HG02623 (cell line): ENCODE measurements at regions not wholly inside any gene's neighbourhood (a gene's known extent, or its start where the extent isn't known, plus 50 kb on each side); places are given as distances from the start of the nearest gene placed in this dataset.

Experiments
- ATAC-seq: cut with Tn5 transposase; IDR thresholded peaks from one replicate; pipeline ENCODE4 v1.9.1; 2021; ENCODE audit warnings: moderate library complexity; ENCODE audit not compliant: unreplicated experiment

GRCh38 chr7:20267482-20267881 is 50.3 kb upstream of the MACC1 start:
- ATAC-seq = no peak

- no peak for ATAC-seq
These were observed 51.6 kb upstream of the MACC1 start for GRCh38 chr7:20268824-20269223.

- no peak for ATAC-seq
These were observed 52.5 kb upstream of the MACC1 start for GRCh38 chr7:20269726-20270125.

DNA sequence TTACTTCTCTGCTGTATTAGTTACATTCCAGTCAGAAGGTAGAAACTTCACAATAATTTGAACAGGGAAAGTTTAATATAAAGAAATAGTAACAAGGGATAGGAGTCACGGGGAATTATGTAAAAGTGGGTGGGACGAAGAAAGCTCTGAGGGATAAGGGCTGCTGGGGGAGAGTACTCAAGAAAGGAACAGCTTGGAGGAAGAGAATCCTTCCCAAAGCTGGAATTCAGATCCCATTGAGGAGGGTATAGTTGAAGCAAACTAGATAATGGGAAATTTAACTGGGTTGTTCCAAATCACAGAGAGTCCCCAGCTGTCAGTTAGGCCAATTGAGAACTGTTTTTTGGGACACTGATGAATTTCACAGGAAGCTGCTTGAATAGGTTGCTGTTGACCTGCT is 53.2 kb upstream of the MACC1 start:
- ATAC-seq = no peak

GRCh38 chr7:20270867-20271266 is 53.7 kb upstream of the MACC1 start:
- ATAC-seq = peak; percentile 89

GRCh38 chr7:20275637-20276036 is 55.1 kb upstream of the ITGB8 start:
- ATAC-seq = no peak

DNA sequence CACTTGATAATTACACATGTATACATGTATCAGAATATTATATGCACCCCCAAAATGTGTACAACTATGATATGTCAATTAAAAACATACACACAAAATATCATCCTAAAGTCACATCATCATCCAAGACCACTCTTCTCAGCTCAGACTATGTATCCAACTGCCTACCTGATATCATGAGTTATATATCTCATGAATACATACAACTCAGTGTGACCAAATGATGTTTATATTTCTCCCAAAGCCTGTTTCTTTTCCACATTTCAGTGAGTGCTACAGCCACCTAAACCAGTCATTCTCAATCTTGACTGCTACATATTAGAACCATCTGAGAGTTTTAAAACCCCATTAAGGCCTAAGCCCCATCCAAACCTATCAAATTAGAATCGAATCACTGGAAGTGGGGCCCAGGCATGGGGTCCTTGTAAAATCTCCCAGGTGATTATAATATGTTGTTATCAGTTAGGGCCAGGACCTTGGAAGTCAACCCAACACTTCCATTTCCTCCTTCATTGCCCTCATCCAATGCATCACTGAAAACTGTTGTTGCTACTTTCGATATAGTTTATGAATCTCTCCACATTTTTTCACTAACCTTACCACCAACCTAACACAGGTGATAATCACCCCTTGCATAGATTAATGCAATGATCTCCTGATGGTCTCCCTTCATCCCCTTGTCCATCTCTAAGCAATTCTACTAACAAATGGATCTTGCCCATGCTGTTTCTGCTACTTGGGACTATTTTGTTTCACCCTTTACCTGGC is 53.8 kb upstream of the ITGB8 start:
- no peak for ATAC-seq

GRCh38 chr7:20279979-20280378 is 50.7 kb upstream of the ITGB8 start:
- ATAC-seq = no peak

DNA sequence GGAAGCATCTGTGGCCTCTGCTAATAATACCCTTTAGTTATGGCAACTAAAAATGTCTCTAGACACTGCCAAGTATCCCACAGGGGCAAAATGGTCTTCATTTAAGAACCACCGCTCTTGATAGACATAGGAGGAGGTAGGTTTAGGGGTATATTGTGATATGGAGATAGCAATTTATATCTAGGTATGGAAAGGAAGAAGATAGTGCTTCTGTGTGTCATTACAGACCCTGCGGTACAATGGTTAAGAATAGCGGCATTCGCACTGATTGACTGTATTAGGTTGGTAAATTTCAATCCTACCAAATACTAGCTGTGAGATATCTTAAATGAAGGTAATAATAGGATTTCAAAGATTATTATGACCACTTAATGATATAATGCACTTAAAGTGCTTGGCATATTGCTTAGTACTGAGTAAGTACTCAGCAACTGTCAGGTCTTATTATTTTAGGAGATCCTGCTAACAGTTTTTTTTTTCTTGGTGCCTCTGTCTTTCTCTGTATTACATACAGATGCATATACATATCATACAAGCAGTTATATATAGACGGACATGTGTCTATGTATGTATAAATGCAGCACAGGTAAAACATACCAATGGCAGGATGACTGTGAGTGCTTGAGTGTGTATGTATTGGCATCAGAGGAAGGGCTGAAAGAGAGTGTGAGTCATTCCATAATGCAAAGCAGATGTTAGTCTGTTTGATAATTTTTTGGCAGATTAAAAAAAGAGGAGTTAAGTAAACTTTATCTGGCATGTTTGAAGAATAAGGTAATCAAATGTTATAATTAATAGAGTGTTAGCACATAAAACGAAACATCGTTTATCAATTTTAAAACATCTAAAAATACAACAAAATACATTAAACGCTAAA is 50.0 kb upstream of the ITGB8 start:
- no peak for ATAC-seq
